WTC11 (cell line): ENCODE measurements at regions not wholly inside any gene's neighbourhood (a gene's known extent, or its start where the extent isn't known, plus 50 kb on each side); places are given as distances from the start of the nearest gene placed in this dataset.

Experiments
- ATAC-seq: fragments of 200-7000 bp; cut with Tn5 transposase; 2 replicates; pipeline ENCODE4 v1.10.0; 2021; ENCODE audit warnings: mild to moderate bottlenecking, moderate library complexity
- CTCF ChIA-PET: fragments of 300-600 bp; sonication (Branson Sonifier 250); formaldehyde crosslinking; loops from one replicate; lab custom pipeline; 2021; ENCODE audit warnings: antibody characterized with exemption; lab: Charles Lee
- POLR2A ChIA-PET: fragments of 350-600 bp; sonication (Branson Sonifier 250); formaldehyde crosslinking; loops from one replicate; lab custom pipeline; 2021; ENCODE audit warnings: antibody characterized with exemption; lab: Charles Lee
- DNase-seq: peaks from one replicate; pipeline ENCODE4 v3.0.0; 2021; ENCODE audit warnings: low spot score
- H3K27ac Mint-ChIP-seq: 2 replicates; pipeline ENCODE4 v1.8.0; 2021; ENCODE audit warnings: mixed read lengths
- H3K27me3 Mint-ChIP-seq: 2 replicates; pipeline ENCODE4 v1.8.0; 2021; ENCODE audit warnings: low read depth, mild to moderate bottlenecking, moderate library complexity, mixed read lengths
- H3K36me3 Mint-ChIP-seq: 2 replicates; pipeline ENCODE4 v1.8.0; 2021; ENCODE audit warnings: mixed read lengths
- H3K4me1 Mint-ChIP-seq: 2 replicates; pipeline ENCODE4 v1.8.0; 2022; ENCODE audit warnings: mixed read lengths
- H3K4me3 Mint-ChIP-seq: 2 replicates; pipeline ENCODE4 v1.8.0; 2021; ENCODE audit warnings: mild to moderate bottlenecking, moderate library complexity, mixed read lengths
- H3K9me3 Mint-ChIP-seq: 2 replicates; pipeline ENCODE4 v1.8.0; 2021; ENCODE audit warnings: mixed read lengths
- ATF1 ChIP-seq: sonication (generic); formaldehyde crosslinking; IDR thresholded peaks from 2 replicates; pipeline ENCODE4 v1.8.1; 2023; ENCODE audit warnings: mild to moderate bottlenecking, moderate library complexity, missing genetic modification reagents
- ELF4 ChIP-seq: sonication (generic); formaldehyde crosslinking; IDR thresholded peaks from 2 replicates; pipeline ENCODE4 v1.8.1; 2022; ENCODE audit warnings: low read depth, mild to moderate bottlenecking, moderate library complexity, missing genetic modification reagents
- ESRRA ChIP-seq: sonication (generic); formaldehyde crosslinking; IDR thresholded peaks from 2 replicates; pipeline ENCODE4 v1.8.1; 2022; ENCODE audit warnings: mild to moderate bottlenecking, missing genetic modification reagents, borderline replicate concordance
- FOXP1 ChIP-seq: sonication (generic); formaldehyde crosslinking; IDR thresholded peaks from 2 replicates; pipeline ENCODE4 v1.8.0; 2022; ENCODE audit warnings: missing genetic modification reagents, mild to moderate bottlenecking, moderate library complexity, borderline replicate concordance
- NFE2L1 ChIP-seq: sonication (generic); formaldehyde crosslinking; IDR thresholded peaks from 2 replicates; pipeline ENCODE4 v1.8.1; 2023; ENCODE audit warnings: missing genetic modification reagents
- NFYB ChIP-seq: sonication (generic); formaldehyde crosslinking; conservative IDR thresholded peaks from 2 replicates; pipeline ENCODE4 v1.8.0; 2022; ENCODE audit warnings: low read depth, missing genetic modification reagents
- NR2C2 ChIP-seq: sonication (generic); formaldehyde crosslinking; IDR thresholded peaks from 2 replicates; pipeline ENCODE4 v1.8.0; 2022; ENCODE audit warnings: mild to moderate bottlenecking, missing genetic modification reagents
- SMAD4 ChIP-seq: sonication (generic); formaldehyde crosslinking; IDR thresholded peaks from 2 replicates; pipeline ENCODE4 v1.8.0; 2022; ENCODE audit warnings: mild to moderate bottlenecking, missing genetic modification reagents
- TCF7 ChIP-seq: sonication (generic); formaldehyde crosslinking; IDR thresholded peaks from 2 replicates; pipeline ENCODE4 v1.8.0; 2022; ENCODE audit warnings: mild to moderate bottlenecking, low read depth, missing genetic modification reagents, moderate library complexity
- ZNF219 ChIP-seq: sonication (generic); formaldehyde crosslinking; IDR thresholded peaks from 2 replicates; pipeline ENCODE4 v1.8.0; 2023; ENCODE audit warnings: missing genetic modification reagents, mild to moderate bottlenecking, borderline replicate concordance
- ZNF317 ChIP-seq: sonication (generic); formaldehyde crosslinking; IDR thresholded peaks from 2 replicates; pipeline ENCODE4 v1.8.1; 2023; ENCODE audit warnings: low read depth, mild to moderate bottlenecking, moderate library complexity, missing genetic modification reagents, borderline replicate concordance
- TF ChIP-seq, protein P1 (sequence below): fragments of 200-600 bp; IDR thresholded peaks from 2 replicates; pipeline ENCODE4 v1.8.0; 2022; ENCODE audit warnings: antibody characterized with exemption
- TF ChIP-seq, protein P2 (sequence below): sonication (generic); formaldehyde crosslinking; IDR thresholded peaks from 2 replicates; pipeline ENCODE4 v1.8.1; 2023; ENCODE audit warnings: mild to moderate bottlenecking, moderate library complexity, missing genetic modification reagents
- TF ChIP-seq, protein P3 (sequence below): sonication (generic); formaldehyde crosslinking; IDR thresholded peaks from 2 replicates; pipeline ENCODE4 v1.8.1; 2022; ENCODE audit warnings: mild to moderate bottlenecking, moderate library complexity, missing genetic modification reagents
- TF ChIP-seq, protein P4 (sequence below): sonication (generic); formaldehyde crosslinking; IDR thresholded peaks from 2 replicates; pipeline ENCODE4 v1.8.0; 2022; ENCODE audit warnings: mild to moderate bottlenecking, missing genetic modification reagents
- TF ChIP-seq, protein P5 (sequence below): sonication (generic); formaldehyde crosslinking; IDR thresholded peaks from 2 replicates; pipeline ENCODE4 v1.8.0; 2022; ENCODE audit warnings: mild to moderate bottlenecking, missing genetic modification reagents
- TF ChIP-seq, protein P6 (sequence below): sonication (generic); formaldehyde crosslinking; conservative IDR thresholded peaks from 2 replicates; pipeline ENCODE4 v1.8.1; 2022; ENCODE audit warnings: mild to moderate bottlenecking, missing genetic modification reagents
- TF ChIP-seq, protein P7 (sequence below): sonication (generic); formaldehyde crosslinking; IDR thresholded peaks from 2 replicates; pipeline ENCODE4 v1.8.0; 2022; ENCODE audit warnings: mild to moderate bottlenecking, missing genetic modification reagents

DNA sequence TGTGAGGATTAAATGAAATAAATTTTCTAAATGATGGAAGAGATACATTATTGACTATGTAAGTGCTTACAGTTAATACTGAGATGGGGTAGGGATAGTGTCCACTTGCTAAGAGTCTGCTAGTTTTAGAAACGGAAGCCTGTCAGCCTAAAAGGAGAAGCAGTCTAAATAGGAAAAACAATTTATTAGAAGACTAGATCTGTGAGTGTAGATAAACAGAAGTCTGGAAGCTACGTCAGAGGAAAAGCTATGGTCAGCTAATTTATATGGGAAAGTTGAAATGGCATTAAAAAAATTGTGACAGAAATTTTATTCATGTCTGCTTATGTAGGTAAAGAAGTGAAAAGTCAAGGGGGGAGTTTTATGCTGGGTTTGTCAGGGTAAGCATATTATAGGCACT, 1338.4 kb upstream of the CHAC2 start (continued):
- TF ChIP-seq SMAD4 (CRISPR knock-in tag) (no peak), NFE2L1 (no peak), TCF7 (no peak)

DNA sequence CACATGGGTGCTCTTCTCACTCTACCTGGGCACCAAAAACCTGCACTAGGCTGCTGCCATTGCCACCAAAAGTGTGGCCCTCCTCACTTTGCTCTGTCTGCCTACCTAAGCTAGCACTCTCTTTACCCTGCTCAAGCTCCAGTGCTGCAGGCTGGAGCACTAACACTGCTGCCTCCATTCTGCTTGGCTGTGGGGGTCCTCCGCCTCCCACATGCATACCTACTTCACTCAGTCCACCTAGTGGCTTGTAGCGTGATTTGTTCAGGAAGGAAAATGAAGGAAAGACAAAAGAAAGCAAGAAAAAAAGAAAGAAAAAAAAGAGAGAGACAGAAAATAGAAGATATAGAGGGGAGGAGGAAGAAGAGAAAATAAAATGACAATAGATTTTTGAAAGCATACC, 1339.4 kb upstream of the CHAC2 start:
- POLR2A ChIA-PET, result no interaction called here
- peaks cover 21% of the 10 kb centered on the region for H3K4me1 Mint-ChIP-seq
- H3K36me3 Mint-ChIP-seq, result no peaks in the 10 kb centered on the region
- ATAC-seq (peak; percentile 99), DNase-seq (peak; percentile 30)
- no peaks in the 10 kb centered on the region for H3K27me3 Mint-ChIP-seq
- TF ChIP-seq ZNF219, result no peak
- TF ChIP-seq, protein P1, sequence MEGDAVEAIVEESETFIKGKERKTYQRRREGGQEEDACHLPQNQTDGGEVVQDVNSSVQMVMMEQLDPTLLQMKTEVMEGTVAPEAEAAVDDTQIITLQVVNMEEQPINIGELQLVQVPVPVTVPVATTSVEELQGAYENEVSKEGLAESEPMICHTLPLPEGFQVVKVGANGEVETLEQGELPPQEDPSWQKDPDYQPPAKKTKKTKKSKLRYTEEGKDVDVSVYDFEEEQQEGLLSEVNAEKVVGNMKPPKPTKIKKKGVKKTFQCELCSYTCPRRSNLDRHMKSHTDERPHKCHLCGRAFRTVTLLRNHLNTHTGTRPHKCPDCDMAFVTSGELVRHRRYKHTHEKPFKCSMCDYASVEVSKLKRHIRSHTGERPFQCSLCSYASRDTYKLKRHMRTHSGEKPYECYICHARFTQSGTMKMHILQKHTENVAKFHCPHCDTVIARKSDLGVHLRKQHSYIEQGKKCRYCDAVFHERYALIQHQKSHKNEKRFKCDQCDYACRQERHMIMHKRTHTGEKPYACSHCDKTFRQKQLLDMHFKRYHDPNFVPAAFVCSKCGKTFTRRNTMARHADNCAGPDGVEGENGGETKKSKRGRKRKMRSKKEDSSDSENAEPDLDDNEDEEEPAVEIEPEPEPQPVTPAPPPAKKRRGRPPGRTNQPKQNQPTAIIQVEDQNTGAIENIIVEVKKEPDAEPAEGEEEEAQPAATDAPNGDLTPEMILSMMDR, result no peak
- TF ChIP-seq, protein P2, sequence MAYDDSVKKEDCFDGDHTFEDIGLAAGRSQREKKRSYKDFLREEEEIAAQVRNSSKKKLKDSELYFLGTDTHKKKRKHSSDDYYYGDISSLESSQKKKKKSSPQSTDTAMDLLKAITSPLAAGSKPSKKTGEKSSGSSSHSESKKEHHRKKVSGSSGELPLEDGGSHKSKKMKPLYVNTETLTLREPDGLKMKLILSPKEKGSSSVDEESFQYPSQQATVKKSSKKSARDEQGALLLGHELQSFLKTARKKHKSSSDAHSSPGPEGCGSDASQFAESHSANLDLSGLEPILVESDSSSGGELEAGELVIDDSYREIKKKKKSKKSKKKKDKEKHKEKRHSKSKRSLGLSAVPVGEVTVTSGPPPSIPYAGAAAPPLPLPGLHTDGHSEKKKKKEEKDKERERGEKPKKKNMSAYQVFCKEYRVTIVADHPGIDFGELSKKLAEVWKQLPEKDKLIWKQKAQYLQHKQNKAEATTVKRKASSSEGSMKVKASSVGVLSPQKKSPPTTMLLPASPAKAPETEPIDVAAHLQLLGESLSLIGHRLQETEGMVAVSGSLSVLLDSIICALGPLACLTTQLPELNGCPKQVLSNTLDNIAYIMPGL (CRISPR knock-in tag), result no peak
- TF ChIP-seq NFYB (CRISPR knock-in tag), result no peak
- TF ChIP-seq ATF1 (CRISPR knock-in tag), result no peak
- TF ChIP-seq, protein P3, sequence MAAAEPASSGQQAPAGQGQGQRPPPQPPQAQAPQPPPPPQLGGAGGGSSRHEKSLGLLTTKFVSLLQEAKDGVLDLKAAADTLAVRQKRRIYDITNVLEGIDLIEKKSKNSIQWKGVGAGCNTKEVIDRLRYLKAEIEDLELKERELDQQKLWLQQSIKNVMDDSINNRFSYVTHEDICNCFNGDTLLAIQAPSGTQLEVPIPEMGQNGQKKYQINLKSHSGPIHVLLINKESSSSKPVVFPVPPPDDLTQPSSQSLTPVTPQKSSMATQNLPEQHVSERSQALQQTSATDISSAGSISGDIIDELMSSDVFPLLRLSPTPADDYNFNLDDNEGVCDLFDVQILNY (CRISPR knock-in tag), result no peak
- no peak for TF ChIP-seq FOXP1 (CRISPR knock-in tag)
- TF ChIP-seq, protein P4, sequence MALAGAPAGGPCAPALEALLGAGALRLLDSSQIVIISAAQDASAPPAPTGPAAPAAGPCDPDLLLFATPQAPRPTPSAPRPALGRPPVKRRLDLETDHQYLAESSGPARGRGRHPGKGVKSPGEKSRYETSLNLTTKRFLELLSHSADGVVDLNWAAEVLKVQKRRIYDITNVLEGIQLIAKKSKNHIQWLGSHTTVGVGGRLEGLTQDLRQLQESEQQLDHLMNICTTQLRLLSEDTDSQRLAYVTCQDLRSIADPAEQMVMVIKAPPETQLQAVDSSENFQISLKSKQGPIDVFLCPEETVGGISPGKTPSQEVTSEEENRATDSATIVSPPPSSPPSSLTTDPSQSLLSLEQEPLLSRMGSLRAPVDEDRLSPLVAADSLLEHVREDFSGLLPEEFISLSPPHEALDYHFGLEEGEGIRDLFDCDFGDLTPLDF (CRISPR knock-in tag), result no peak
- TF ChIP-seq ELF4 (CRISPR knock-in tag), result no peak
- CTCF ChIA-PET, result interaction anchor here (1.0 to 1.3 kb wide), 2 partner anchors 19 to 185 kb away, joined by 3 read pairs; no protein-coding TSS in a partner anchor
- peaks cover 16% of the 10 kb centered on the region for H3K9me3 Mint-ChIP-seq
- no peak overlapping the region for H3K4me3 Mint-ChIP-seq
- no peak overlapping the region for H3K27ac Mint-ChIP-seq

DNA sequence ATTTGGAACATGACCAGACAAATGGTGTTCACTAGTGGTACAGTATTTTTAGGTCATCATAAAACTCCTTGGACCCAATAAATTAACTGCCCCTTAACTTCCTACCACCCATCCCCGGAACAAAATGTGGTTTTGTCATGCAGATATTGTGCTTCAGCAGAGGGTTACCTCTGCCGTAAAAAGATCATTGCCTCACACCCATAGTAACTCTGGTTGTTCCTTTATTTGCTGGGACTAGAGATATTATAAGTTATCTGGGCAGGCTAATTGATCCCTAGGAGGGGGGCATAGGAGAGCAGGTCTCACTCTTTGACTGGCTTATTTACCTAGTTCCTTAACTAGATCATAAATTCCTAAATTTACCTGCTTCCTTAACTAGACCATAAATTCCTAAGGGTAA, 1343.9 kb upstream of the CHAC2 start:
- H3K27me3 Mint-ChIP-seq, result no peaks in the 10 kb centered on the region; the same call in 1 of the 2 replicates
- no peak overlapping the region for H3K4me3 Mint-ChIP-seq
- peaks cover 38% of the 10 kb centered on the region for H3K36me3 Mint-ChIP-seq
- ChIA-PET CTCF (no interaction called here), POLR2A (no interaction called here)
- no peak for DNase-seq
- no peak for ATAC-seq
- TF ChIP-seq ESRRA (CRISPR knock-in tag), result no peak
- TF ChIP-seq ZNF317 (CRISPR knock-in tag), result no peak
- no peak for TF ChIP-seq NR2C2 (CRISPR knock-in tag)
- TF ChIP-seq, protein P5, sequence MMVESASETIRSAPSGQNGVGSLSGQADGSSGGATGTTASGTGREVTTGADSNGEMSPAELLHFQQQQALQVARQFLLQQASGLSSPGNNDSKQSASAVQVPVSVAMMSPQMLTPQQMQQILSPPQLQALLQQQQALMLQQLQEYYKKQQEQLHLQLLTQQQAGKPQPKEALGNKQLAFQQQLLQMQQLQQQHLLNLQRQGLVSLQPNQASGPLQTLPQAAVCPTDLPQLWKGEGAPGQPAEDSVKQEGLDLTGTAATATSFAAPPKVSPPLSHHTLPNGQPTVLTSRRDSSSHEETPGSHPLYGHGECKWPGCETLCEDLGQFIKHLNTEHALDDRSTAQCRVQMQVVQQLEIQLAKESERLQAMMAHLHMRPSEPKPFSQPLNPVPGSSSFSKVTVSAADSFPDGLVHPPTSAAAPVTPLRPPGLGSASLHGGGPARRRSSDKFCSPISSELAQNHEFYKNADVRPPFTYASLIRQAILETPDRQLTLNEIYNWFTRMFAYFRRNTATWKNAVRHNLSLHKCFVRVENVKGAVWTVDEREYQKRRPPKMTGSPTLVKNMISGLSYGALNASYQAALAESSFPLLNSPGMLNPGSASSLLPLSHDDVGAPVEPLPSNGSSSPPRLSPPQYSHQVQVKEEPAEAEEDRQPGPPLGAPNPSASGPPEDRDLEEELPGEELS (CRISPR knock-in tag), result no peak
- TF ChIP-seq, protein P6, sequence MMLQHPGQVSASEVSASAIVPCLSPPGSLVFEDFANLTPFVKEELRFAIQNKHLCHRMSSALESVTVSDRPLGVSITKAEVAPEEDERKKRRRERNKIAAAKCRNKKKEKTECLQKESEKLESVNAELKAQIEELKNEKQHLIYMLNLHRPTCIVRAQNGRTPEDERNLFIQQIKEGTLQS (CRISPR knock-in tag), result no peak
- TF ChIP-seq NFE2L1, result no peak
- TF ChIP-seq, protein P7, sequence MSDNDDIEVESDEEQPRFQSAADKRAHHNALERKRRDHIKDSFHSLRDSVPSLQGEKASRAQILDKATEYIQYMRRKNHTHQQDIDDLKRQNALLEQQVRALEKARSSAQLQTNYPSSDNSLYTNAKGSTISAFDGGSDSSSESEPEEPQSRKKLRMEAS (CRISPR knock-in tag), result no peak
- no peak overlapping the region for H3K27ac Mint-ChIP-seq
- H3K4me1 Mint-ChIP-seq, result peaks cover 23% of the 10 kb centered on the region
- peaks cover 31% of the 10 kb centered on the region for H3K9me3 Mint-ChIP-seq
